Anterior cingulate cortex (tissue), 58 donors: ENCODE measurements at regions not wholly inside any gene's neighbourhood (a gene's known extent, or its start where the extent isn't known, plus 50 kb on each side); places are given as distances from the start of the nearest gene placed in this dataset.
"Not testable (repeated sequence)": the region's sequence is repeated elsewhere in the genome, so short reads cannot be mapped to it uniquely, and the experiment has no call there.

Source experiments
- DNase-seq, 58 donors: peaks; one replicate each; lab custom pipeline; 2025; lab: John Stamatoyannopoulos, UW

DNA sequence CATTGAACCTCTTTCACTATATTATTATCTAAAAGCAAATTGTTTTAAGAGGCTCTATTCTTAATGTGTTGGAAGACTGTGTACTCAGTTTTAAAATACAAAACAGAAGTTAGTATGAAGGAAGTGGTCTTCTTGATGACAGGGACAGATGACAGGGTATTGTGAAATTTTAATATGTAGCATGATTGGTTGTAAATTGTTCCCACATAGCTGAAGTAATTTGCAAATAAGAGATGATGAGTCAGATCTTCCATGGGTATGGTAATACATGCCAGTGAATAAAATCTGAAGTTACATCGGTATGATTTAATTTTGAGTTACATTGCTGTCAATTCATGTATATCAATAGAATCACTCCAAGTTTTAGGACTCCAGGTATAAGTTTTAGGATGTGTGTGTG lies 454.8 kb downstream of the AEBP2 start:
- no peak for DNase-seq

DNA sequence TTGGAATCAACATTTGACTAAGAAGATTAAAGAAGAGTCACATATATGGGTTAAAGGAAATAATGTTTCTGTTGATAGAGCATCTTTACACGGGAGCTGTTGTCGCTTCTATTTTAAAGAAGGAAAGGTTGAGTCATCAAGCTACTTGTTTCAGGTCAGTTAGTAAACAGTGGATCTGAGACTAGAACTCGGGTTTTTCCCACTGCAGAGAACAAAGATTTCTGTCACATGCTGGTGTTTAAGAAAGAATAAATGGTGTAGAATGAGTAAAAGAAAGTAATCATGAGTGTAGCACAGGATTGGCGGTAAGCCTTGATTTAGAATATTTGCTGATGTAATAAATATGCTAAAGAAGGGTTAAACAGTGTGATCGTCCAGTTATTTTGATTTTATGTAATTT lies 455.5 kb downstream of the AEBP2 start:
- DNase-seq = no peak

DNA sequence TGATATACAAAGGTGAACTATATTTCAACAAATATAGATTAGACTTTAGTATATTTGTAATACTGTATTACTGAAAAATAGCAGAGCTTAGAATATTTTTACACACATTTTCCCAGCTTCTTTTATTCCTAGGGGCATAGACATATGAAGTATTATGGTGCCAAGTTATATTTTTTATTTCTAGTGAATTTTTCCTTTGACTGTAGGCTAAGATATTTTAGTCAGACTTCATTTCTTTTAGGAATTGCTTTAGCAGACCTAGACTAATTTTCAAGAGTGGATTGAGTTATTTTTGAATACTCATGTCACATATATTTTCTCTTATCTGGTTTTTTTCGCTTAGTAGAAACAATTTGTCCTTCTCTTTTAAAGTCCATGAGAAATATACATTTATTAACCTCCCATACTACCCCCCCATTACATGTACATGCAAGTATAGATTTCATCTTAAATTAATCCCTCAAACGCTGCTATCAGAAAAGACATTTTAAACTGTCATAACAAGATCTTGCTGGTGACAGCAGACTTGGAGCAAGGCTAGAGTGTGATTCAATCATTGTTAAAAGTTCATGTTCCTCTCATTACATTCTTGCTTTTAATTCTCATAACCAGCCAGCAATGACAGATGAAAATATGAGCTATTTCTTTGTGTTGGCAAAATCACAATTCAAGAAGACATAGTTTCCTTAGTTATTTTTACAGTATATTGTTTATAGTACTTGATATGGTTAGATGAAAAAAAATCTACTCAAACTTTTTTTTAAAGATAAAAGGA lies 456.1 kb downstream of the AEBP2 start:
- no peak for DNase-seq

DNA sequence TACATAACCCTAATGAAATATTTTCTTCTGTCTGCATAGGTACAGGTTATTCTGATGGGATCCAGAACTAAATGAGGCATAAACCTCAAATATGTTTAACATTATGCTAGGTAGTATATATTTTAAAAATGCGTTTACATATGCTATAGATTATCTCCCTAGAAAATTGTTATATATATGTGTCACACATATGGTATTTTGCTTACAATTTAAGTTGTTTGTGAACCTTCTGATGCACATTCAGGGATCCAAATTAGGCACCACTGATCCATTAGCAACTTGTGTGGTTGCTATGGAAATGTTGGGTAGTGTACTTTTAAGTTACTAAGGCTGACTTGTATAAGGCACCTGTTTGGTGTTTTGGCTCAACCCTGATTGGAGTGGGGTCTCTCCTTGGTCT lies 456.7 kb downstream of the AEBP2 start:
- DNase-seq = no peak

DNA sequence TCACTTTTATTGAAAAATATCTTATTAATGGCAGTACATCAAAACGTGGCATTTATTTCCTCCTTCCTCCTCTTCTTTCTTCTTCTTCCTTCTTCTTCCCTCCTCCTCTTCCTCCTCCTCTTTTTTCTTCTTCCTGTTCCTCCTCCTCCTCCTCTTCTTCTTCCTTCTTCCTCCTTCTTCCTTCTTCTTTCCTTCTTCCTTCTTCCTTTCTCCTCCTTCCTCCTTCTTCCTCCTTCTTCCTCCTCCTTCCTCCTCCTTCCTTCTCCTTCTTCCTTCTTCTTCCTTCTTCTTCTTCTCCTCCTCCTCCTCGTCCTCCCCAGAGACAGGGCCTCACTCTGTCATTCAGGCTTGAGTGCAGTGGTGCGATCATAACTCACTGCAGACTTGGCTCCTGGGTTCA lies 457.2 kb downstream of the AEBP2 start:
- no peak for DNase-seq

DNA sequence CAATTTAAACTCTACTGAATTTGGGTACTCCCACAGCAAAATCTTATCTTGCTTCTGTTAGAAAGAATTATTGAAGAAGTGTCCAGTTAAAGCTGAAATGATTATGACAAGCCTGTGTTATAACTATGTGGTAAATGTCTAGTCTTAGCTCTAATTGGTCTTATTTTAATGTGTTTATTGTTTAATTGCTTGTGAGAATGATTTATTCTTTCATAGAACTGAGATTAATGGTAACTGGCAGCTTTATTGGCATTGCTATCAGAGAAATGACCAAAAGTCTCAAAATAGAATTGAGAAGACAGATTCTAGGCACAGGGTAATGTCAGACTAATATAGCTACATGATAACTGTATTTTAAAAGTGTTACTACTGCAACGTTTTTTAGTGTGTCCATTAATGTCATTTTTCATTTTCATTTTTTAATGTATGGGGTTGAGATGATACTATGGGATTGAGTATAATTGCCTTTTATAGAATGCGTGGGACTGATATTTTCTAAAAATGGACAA lies 458.7 kb downstream of the AEBP2 start:
- no peak for DNase-seq

DNA sequence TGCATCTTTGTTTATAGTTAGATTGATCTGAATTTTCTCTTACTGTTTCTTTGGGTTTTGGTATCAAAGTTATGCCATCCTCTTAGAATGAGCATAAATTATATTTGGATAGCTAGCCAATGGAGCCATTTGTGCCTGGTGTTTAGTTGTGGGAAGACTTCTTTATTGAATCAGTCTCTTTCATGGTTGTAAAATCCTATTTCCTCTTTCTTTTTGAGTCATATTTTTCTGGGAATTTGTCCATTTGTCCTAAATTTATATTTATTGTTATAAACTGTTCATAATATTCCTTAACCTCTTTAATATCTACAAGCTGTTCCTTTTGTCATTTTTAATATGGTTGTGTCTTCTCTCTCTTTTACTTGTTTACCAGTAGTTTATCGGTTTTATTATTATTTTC lies 462.5 kb downstream of the AEBP2 start:
- no peak for DNase-seq

DNA sequence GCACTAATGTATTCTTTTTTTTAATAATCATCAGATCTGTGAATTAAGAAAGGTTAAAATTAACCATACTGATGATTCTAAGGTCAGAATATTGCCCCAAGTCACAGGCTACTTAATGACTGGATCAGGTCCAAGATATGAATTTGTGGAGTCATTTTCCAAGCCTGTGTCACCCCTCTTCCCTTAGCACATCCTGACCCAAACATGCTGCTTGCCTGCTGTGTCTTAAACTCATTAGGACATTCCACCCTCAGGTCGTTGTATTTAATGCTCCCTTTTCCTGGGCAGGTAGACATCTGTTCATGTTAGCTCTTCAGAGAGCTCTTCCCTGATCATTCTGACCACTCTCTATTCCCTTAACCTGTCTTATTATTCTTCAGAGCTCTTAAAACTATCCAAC lies 463.5 kb upstream of the PDE3A start:
- no peak for DNase-seq

DNA sequence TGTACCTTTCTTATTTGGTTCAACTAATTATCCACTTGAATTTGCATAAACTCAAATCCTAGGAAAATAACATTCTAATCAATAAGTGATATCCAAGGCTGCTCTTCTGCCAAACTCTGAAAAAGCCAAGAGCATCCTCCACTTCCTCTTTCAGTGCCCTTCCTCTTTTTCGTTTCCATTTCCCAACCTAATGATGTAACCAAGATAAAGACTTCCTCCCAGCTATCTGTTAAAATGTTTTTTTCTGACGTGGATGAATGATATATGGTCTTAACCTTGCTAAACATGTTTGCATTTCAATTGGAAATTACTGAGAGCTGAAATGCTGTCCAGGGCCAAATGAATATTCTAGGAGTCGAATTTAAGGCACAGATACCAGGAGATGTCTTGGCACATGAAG lies 459.5 kb upstream of the PDE3A start:
- no peak for DNase-seq

DNA sequence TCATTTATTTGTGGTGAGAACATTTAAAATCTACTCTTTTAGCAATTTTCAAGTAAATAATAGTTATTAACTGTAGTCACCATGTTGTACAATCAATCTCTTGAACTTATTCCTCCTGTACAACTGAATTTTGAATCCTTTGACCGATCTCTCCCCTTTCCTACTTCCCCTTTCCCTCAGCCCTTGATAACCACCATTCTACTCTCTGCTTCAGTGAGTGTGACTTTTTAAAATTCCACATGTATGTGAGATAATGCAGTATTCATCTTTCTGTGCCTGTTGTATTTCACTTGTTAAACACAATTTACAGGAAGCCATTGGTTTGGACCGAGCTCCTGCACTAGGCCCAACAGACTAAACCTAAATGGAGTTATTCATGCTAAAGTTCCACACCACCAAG lies 458.9 kb upstream of the PDE3A start:
- DNase-seq = no peak

DNA sequence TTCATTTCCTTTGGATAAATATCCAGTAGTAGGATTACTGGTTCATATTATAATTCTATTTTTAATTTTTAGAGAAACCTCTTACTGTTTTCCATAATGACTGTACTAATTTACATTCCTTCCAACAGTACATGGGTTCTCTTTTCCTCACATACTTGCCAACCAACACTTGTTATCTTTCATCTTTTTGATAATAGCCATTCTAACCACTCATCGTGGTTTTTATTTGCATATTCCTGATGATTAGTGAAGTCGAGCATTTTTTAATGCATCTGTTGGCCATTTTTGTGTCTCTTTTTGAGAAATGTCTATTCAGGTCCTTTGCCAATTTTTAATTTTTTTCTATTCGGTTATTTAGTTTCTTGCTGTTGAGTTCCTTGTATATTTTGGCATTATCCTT lies 457.7 kb upstream of the PDE3A start:
- DNase-seq = no peak

DNA sequence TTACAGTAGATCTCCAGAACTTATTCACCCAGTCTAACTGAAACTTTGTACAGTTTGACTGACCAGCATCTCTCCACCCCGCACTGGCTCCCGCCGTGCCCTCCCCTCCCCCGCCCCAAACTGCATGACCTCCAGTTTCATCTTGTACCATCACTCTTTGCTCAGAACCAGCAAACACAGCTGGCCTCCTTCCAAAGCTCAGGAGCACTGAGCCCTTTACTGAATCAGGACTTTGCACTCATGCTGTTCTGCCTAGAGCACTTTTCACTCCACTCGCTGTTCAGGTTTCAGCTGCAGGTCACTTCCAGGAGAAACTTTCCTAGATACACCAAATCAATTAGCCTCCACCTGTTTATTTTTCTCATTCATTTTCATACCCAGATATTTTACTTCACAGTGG lies 455.3 kb upstream of the PDE3A start:
- DNase-seq = no peak

DNA sequence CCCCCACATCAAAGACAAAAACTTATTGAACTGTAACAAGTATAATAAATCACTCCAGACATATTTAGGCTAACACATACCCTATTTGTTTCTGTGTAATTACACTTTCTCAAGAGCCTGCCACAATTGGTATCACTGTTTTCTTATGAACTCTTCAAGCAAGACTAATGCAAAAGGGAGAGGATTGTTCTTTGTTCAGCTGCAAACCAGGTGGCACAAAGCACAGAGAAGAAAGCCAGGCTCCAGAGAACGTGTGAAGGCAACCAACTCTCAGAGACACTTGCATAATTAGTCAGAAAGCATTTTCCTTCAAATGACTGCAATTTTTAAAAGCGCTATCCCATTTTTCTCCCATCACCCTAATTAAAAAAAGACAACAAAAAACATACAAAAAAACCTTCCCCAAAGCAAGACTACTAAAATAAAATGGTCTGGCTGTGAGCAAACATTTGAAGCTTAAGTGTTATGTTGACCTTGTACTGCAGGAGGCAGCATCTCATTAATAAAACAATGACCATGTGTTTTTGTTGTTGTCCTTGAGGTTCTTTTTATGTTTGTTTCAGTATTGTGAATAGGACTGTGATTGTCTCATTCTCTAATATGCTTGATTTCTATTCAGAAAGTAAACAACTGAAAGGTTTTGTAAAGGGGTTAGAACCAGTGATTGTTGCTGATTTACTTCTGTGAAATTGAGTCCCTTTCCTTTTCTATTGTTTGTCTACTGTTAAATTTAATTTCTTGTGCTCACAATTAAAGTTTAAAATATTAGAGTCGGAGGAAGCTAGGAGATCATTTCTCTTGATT lies 452.7 kb upstream of the PDE3A start:
- DNase-seq = no peak

DNA sequence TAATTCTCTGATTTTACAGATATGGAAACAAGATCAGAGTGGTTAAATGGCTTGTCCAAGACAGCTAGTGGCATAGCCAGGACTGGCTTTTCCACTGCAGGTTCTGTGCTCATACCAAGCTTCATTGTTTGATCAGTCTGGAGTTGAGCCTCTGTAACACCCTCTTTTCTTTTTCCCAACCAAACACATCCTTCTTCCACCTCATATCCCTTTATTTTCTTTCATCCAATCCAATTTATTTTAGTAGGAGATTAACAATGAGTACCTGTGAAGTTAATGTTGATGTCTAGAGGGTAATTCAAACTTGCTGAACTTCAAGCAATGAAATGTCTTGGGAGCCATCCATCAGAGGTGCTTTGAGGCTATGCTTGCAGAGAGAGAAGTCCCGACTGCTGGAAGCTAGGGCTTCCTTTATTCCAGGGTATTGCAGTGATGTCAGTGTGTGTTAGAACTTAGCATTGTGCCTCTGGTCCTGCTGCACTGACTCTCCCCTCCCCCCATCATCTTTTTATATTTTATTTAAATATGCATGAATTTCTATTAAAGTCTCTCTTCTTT lies 452.1 kb upstream of the PDE3A start:
- no peak for DNase-seq

DNA sequence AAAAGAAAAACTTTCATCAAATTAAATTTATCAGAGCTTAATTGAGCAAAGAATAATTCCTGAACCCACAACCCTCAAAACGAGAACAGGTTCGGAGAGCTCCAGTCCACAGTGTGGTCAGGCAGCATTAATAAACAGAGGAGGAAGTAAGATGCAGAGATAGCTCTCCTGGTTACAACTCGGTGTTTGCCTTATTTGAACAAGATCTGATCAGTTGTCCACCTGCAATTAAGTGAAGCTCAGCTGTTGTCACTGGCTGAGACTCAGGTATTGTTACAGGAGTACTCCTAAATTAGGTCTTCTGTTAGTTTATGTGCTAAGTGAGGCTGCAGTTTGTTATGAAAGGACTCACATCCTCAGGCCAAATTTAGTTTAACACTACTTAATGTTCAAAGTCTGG lies 451.4 kb upstream of the PDE3A start:
- no peak for DNase-seq

DNA sequence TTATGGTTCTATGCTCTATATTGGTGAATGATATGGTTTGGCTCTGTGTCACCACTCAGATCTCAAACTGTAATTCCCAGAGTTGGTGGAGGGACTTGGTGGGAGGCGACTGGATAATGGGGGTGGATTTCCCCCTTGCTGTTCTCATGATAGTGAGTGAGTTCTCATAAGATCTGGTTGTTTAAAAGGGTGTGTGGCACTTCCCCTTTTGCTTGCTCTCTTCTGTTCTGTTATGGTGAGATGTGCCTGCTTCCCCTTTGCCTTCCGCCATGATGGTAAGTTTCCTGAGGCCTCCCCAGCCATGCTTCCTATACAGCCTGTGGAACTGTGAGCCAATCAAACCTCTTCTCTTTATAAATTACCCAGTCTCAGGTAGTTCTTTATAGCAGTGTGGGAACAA lies 446.6 kb upstream of the PDE3A start:
- DNase-seq = not testable (repeated sequence)

DNA sequence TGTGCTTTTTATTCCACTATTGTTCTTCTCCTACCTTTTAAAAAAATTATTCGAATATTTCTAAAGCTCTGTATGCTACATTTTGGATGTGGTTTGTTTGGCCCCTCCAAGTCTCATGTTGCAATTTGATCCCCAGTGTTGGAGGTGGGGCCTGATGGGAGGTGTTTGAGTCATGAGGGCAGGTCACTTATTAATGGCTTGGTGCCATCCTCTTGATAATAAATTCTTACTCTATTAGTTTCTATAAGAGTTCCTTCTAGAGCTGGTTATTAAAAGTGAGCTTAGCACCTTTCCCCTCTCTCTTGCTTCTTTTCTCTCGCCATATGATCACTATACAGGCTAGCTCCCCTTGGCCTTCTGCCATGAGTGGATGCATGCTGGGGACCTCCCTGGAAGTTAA lies 445.6 kb upstream of the PDE3A start:
- no peak for DNase-seq

DNA sequence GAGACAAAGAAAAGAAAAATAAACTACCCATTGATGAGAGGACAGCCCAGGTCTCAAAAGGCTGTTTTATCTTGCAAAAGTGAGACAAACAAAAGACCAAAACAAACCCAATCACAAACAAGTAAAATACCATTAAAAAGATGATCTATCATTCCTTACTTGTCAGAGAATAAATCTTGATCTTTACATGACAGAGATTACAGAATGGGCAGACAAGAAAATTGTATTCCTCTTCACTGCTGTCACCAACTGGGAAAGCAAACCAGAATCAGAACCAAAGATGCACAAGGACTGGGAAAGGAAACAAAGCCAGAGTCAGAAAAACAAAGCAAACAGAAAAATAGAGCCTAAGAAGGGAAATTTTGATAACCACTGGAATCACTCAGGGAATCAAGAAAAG lies 444.0 kb upstream of the PDE3A start:
- DNase-seq = no peak

DNA sequence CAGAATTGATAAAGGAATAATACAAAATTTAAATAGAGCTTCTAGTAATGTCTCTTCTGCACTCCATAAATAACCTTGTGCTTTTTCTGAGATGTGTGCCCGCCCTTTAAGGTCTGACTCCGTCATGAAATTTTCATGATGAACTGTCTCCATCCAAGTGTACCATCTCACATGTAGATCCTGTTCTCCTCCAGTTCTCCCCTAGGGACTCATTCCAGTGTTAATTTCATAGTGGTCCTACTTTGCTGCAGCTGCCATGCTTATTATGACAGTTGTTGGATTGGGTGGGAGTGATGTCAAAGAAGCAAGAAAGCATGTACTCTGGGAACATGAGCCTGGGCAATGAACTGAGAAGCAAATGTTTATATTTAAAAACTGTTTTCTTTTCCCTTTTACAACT lies 442.5 kb upstream of the PDE3A start:
- no peak for DNase-seq

DNA sequence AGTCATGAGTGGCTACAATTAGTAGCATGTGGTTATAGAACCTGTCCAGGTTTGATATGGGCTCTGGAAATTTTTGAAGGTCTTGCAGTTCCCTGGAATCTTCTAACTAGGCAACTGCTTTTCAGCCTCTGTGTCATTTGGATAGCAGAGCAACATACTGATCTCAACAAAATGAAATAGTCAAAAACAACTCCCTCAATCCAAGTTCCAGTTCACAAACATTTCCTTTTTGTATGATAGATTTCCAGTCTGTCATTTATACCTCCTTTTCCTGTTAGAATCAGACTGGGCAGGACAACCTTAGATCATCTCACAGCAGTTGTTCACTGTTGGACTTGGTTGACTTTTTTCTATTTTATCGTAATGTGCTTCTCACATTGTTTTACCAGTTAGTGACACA lies 442.1 kb upstream of the PDE3A start:
- DNase-seq = no peak

DNA sequence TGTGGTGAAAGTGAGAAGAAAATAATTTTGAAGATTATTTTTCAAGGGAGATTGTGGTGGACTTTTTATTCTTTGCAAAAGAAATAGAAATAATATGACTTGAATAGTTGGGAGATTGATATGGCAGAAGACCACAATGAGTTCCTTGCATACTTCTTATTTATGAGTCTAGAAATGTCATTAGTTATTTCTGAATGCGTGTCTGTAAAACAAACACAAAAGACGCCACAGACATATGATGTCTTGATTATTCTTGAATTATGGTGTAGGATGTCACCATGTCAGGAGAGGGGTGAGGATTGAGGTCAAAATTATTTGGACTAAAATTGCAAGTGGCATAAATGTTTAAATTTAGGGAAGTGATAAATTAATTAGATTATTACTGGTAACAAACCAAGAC lies 440.7 kb upstream of the PDE3A start:
- no peak for DNase-seq

DNA sequence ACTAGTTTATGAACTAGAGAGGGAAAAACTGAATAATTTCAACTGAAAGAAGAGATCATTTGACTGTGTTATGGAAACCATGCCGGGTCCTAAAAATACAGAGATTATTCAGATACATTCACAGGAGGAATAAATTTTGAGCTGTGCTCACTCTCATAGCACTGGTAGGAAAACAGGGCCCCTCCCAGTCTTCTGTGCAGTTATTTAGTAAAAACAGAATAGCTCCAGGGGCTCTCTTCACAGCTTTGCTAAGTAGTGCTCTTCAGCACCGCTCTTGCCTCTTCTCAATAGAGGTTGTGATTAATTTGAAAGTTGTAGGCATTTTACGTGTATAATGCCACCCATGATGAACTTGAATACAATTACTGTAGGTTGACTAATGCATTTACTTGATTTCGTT lies 435.9 kb upstream of the PDE3A start:
- no peak for DNase-seq
